HUES6 (cell line): ENCODE measurements at regions not wholly inside any gene's neighbourhood (a gene's known extent, or its start where the extent isn't known, plus 50 kb on each side); places are given as distances from the start of the nearest gene placed in this dataset.

Experiments
- H3K27ac ChIP-seq: 2 replicates; pipeline ENCODE4 v1.7.0; 2013; ENCODE audit warnings: low read depth, mild to moderate bottlenecking, low read length, inconsistent platforms
- H3K27me3 ChIP-seq: 2 replicates; pipeline ENCODE4 v1.6.1; 2013; ENCODE audit warnings: low read length; ENCODE audit not compliant: control insufficient read depth, insufficient read depth
- H3K36me3 ChIP-seq: 2 replicates; pipeline ENCODE4 v1.6.1; 2013; ENCODE audit warnings: low read length; ENCODE audit not compliant: control insufficient read depth, insufficient read depth
- H3K4me1 ChIP-seq: 2 replicates; pipeline ENCODE4 v1.6.1; 2013; ENCODE audit warnings: low read length; ENCODE audit not compliant: control insufficient read depth, insufficient read depth
- H3K4me3 ChIP-seq: 2 replicates; pipeline ENCODE4 v1.5.1; 2013; ENCODE audit warnings: low read depth, low read length
- H3K9ac ChIP-seq: one replicate; pipeline ENCODE4 v1.6.1; 2013; ENCODE audit warnings: mild to moderate bottlenecking, low read length
- H3K9me3 ChIP-seq: 2 replicates; pipeline ENCODE4 v1.6.1; 2013; ENCODE audit warnings: low read depth, low read length; ENCODE audit not compliant: control insufficient read depth, insufficient read depth

- Histone ChIP-seq H3K4me3 (no peak overlapping the region), H3K4me1 (peaks cover 6% of the 10 kb centered on the region; the same call in 1 of the 2 replicates), H3K27ac (no peak overlapping the region), H3K36me3 (no peaks in the 10 kb centered on the region), H3K9me3 (no peaks in the 10 kb centered on the region), H3K9ac (no peak overlapping the region), H3K27me3 (no peaks in the 10 kb centered on the region)
These were observed 135.2 kb upstream of the CTNNB1 start for GRCh38 chr3:41064070-41064469.

GRCh38 chr3:41064526-41064925, 134.8 kb upstream of the CTNNB1 start:
- H3K9ac ChIP-seq: no peak overlapping the region
- no peaks in the 10 kb centered on the region for H3K36me3 ChIP-seq
- no peak overlapping the region for H3K27ac ChIP-seq
- H3K4me3 ChIP-seq: no peak overlapping the region
- no peaks in the 10 kb centered on the region for H3K9me3 ChIP-seq
- H3K27me3 ChIP-seq: no peaks in the 10 kb centered on the region
- peaks cover 6% of the 10 kb centered on the region; the same call in 1 of the 2 replicates for H3K4me1 ChIP-seq

DNA sequence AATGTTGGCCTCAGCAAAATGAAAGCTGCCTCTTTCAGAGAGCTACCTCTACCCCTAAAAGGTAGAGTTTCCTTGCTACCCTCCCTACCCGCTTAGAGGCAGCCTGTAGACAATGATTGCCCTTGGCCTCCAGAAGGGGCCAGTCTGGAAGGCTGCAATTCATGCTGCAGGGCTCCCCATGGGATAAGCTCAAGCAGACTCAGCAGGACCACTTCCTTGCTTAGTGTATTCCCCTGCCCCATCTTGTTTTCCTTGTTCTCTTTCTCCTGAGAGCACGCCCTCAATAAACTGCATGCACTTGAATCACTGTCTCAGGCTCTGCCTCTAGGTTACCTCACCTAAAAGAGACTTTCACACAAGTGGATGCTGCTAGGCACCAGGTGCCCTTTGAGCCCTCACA, 134.0 kb upstream of the CTNNB1 start:
- Histone ChIP-seq H3K9ac (no peak overlapping the region), H3K36me3 (no peaks in the 10 kb centered on the region), H3K9me3 (no peaks in the 10 kb centered on the region), H3K27ac (no peak overlapping the region), H3K4me3 (no peak overlapping the region), H3K4me1 (peaks cover 6% of the 10 kb centered on the region; the same call in 1 of the 2 replicates), H3K27me3 (no peaks in the 10 kb centered on the region)

GRCh38 chr3:41073190-41073589, 126.1 kb upstream of the CTNNB1 start:
- no peak overlapping the region for H3K4me3 ChIP-seq
- H3K27ac ChIP-seq: no peak overlapping the region
- H3K9ac ChIP-seq: no peak overlapping the region
- H3K4me1 ChIP-seq: peaks cover 21% of the 10 kb centered on the region
- H3K36me3 ChIP-seq: no peaks in the 10 kb centered on the region
- no peaks in the 10 kb centered on the region for H3K27me3 ChIP-seq
- no peaks in the 10 kb centered on the region for H3K9me3 ChIP-seq

GRCh38 chr3:41075975-41076374, 123.3 kb upstream of the CTNNB1 start:
- Histone ChIP-seq H3K27ac (no peak overlapping the region), H3K4me3 (no peak overlapping the region), H3K36me3 (no peaks in the 10 kb centered on the region)

DNA sequence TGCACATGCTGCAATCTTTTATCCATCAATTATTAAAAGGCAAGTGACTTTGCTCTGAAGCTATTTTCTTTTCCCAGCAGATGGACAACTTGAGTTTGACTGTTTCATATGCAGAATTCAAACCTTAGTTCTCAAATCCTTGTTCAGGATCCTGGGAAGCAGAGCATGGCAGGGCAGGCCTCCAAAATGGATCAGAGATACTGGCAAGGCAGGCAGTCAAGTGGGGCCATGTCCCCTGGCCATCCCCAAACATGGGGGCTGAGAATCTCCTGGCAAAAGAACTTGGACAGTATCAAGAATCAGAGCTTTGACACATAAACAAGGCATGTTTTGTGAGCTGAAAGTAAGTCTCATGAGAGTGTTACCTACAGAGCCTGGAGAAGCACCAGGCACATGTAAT, 122.9 kb upstream of the CTNNB1 start:
- no peaks in the 10 kb centered on the region for H3K9me3 ChIP-seq
- H3K4me3 ChIP-seq: no peak overlapping the region
- no peaks in the 10 kb centered on the region for H3K27me3 ChIP-seq
- H3K4me1 ChIP-seq: peaks cover 36% of the 10 kb centered on the region
- H3K36me3 ChIP-seq: no peaks in the 10 kb centered on the region
- no peak overlapping the region for H3K27ac ChIP-seq
- no peak overlapping the region for H3K9ac ChIP-seq

More at GRCh38 chr3:41075975-41076374, 123.3 kb upstream of the CTNNB1 start:
- H3K27me3 ChIP-seq: no peaks in the 10 kb centered on the region
- peaks cover 36% of the 10 kb centered on the region for H3K4me1 ChIP-seq
- H3K9me3 ChIP-seq: no peaks in the 10 kb centered on the region
- H3K9ac ChIP-seq: no peak overlapping the region

DNA sequence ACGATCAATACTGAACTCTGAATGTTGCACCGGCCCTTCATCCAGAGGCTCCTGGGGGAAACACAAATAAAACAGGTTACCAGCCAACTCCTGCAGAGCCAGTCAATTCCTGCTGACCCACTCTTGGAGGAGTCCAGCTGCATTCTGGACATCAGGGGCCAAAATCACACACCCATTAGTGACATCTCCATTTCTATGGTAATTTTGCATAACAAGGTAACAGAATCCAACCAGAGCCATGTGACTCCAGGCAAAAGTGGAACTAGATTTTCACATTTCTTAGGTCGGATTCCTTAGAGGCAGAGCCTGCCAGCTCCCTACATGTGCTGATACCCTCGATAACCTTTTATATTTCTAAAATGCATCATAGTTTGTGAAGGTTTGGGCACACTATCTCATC, 119.2 kb upstream of the CTNNB1 start:
- no peak overlapping the region for H3K9ac ChIP-seq
- no peaks in the 10 kb centered on the region for H3K9me3 ChIP-seq
- H3K27me3 ChIP-seq: no peaks in the 10 kb centered on the region
- peaks cover 35% of the 10 kb centered on the region for H3K4me1 ChIP-seq
- H3K36me3 ChIP-seq: no peaks in the 10 kb centered on the region
- no peak overlapping the region for H3K27ac ChIP-seq
- no peak overlapping the region for H3K4me3 ChIP-seq

DNA sequence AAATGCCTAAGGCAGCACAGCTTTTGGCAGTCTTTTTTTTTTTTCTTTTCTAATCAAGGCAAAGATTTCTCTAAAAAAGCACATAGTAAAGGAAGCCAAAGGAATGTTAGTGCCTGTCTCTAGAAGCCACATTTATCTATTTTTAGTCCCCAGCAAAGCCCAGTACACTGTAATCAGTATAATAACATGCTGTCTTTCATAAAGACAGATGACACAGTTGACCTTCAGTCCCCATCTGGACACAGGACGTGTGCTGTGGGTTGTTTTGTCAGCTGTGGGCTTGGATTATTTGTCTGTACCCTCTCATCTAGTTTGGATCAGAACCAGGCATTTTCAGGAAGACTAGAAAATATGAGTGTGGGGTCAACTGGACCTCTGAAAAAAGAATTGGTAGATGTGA, 110.4 kb upstream of the CTNNB1 start:
- Histone ChIP-seq H3K27ac (no peak overlapping the region), H3K9me3 (no peaks in the 10 kb centered on the region), H3K36me3 (no peaks in the 10 kb centered on the region), H3K4me1 (0 out of 2 replicates have a peak, but pooled peaks cover 5% of the 10 kb centered on the region), H3K9ac (no peak overlapping the region), H3K4me3 (no peak overlapping the region), H3K27me3 (no peaks in the 10 kb centered on the region)

- no peak overlapping the region for H3K4me3 ChIP-seq
These were observed 109.7 kb upstream of the CTNNB1 start for GRCh38 chr3:41089566-41089965.

GRCh38 chr3:41092844-41093243, 106.5 kb upstream of the CTNNB1 start:
- Histone ChIP-seq H3K27me3 (no peaks in the 10 kb centered on the region), H3K9me3 (no peaks in the 10 kb centered on the region), H3K4me3 (no peak overlapping the region), H3K4me1 (0 out of 2 replicates have a peak, but pooled peaks cover 8% of the 10 kb centered on the region), H3K9ac (no peak overlapping the region), H3K27ac (no peak overlapping the region), H3K36me3 (no peaks in the 10 kb centered on the region)

More at GRCh38 chr3:41089566-41089965, 109.7 kb upstream of the CTNNB1 start:
- Histone ChIP-seq H3K27ac (no peak overlapping the region), H3K27me3 (no peaks in the 10 kb centered on the region), H3K9me3 (no peaks in the 10 kb centered on the region), H3K9ac (no peak overlapping the region), H3K4me1 (0 out of 2 replicates have a peak, but pooled peaks cover 5% of the 10 kb centered on the region), H3K36me3 (no peaks in the 10 kb centered on the region)

- H3K36me3 ChIP-seq: no peaks in the 10 kb centered on the region
- H3K4me3 ChIP-seq: no peak overlapping the region
- H3K27me3 ChIP-seq: no peaks in the 10 kb centered on the region
- H3K9me3 ChIP-seq: no peaks in the 10 kb centered on the region
- H3K9ac ChIP-seq: no peak overlapping the region
- no peak overlapping the region for H3K27ac ChIP-seq
- H3K4me1 ChIP-seq: 0 out of 2 replicates have a peak, but pooled peaks cover 4% of the 10 kb centered on the region
These were observed 105.8 kb upstream of the CTNNB1 start for GRCh38 chr3:41093476-41093875.

DNA sequence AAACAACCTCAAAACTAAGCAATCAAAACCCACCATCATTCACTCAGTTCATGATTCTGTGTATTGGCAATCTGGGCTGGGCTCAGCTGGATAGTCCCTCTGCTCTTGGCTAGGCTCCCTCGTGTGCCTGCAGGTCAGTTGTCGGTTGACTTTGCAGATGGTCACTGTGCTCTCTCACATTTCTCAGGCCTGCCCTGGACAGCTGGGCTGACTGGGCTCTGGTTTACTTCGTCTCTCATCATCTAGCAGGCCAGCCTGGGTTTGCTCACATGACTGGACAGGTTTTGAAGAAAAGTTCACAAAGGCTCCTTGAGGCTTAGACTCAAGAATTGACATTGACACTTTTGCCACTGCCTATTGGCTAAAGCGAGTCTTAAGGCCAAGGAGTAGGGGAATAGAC, 105.0 kb upstream of the CTNNB1 start:
- 0 out of 2 replicates have a peak, but pooled peaks cover 3% of the 10 kb centered on the region for H3K4me1 ChIP-seq
- H3K4me3 ChIP-seq: no peak overlapping the region
- no peaks in the 10 kb centered on the region for H3K36me3 ChIP-seq
- H3K27me3 ChIP-seq: no peaks in the 10 kb centered on the region
- H3K9me3 ChIP-seq: no peaks in the 10 kb centered on the region
- H3K9ac ChIP-seq: no peak overlapping the region
- H3K27ac ChIP-seq: no peak overlapping the region
